ENCODE measurements at regions not wholly inside any gene's neighbourhood (a gene's known extent, or its start where the extent isn't known, plus 50 kb on each side); places are given as distances from the start of the nearest gene placed in this dataset.

- H3K27me3 ChIP-seq: no peaks in the 10 kb centered on the region
- H3K9me3 ChIP-seq: no peaks in the 10 kb centered on the region
- intact Hi-C loops (cut with DNase I): no loop called here
- 78 to 97% methylated on average over 4 of the region's 4 CpGs for WGBS, 2 donors
- TF ChIP-seq POLR2A (IDR thresholded peaks at IDR 0.05) (no peak), CTCF (IDR thresholded peaks at IDR 0.05) (no peak), POLR2AphosphoS5 (IDR thresholded peaks at IDR 0.05) (no peak), EP300 (IDR thresholded peaks at IDR 0.05) (no peak)
- no peak overlapping the region for H3K27ac ChIP-seq
- H3K4me3 ChIP-seq: no peak overlapping the region
- no peaks in the 10 kb centered on the region for H3K4me1 ChIP-seq
- no peaks in the 10 kb centered on the region for H3K36me3 ChIP-seq
- DNase-seq: no peak
Observed at GRCh38 chr14:34204774-34205173, 253.9 kb upstream of the EGLN3 start.

- 33 to 35% methylated on average over 4 of the region's 4 CpGs for WGBS, 2 donors
- no peaks in the 10 kb centered on the region for H3K9me3 ChIP-seq
- intact Hi-C loops (cut with DNase I): no loop called here
- no peak overlapping the region for H3K4me3 ChIP-seq
- H3K27ac ChIP-seq: no peak overlapping the region
- no peaks in the 10 kb centered on the region for H3K36me3 ChIP-seq
- no peaks in the 10 kb centered on the region for H3K4me1 ChIP-seq
- DNase-seq: no peak
- no peak for TF ChIP-seq EP300 (IDR thresholded peaks at IDR 0.05)
- TF ChIP-seq POLR2AphosphoS5 (IDR thresholded peaks at IDR 0.05): no peak
- no peaks in the 10 kb centered on the region for H3K27me3 ChIP-seq
Observed at GRCh38 chr14:34203251-34203722, 252.4 kb upstream of the EGLN3 start.

GRCh38 chr14:34201909-34202637 is 251.2 kb upstream of the EGLN3 start:
- Histone ChIP-seq H3K4me3 (no peak overlapping the region), H3K9me3 (no peaks in the 10 kb centered on the region), H3K36me3 (no peaks in the 10 kb centered on the region), H3K27ac (no peak overlapping the region), H3K27me3 (no peaks in the 10 kb centered on the region), H3K4me1 (no peaks in the 10 kb centered on the region)
- WGBS, 2 donors: 80 to 85% methylated on average over 3 of the region's 3 CpGs
- intact Hi-C loops (cut with DNase I): no loop called here
- no peak for TF ChIP-seq POLR2A (IDR thresholded peaks at IDR 0.05)
- no peak for TF ChIP-seq EP300 (IDR thresholded peaks at IDR 0.05)
- TF ChIP-seq POLR2AphosphoS5 (IDR thresholded peaks at IDR 0.05): no peak
- TF ChIP-seq CTCF (IDR thresholded peaks at IDR 0.05): no peak
- DNase-seq: no peak

- 67 to 77% methylated on average over 4 of the region's 4 CpGs for WGBS, 2 donors
Observed at GRCh38 chr14:34199585-34199984, 248.7 kb upstream of the EGLN3 start.

GRCh38 chr14:34198096-34198495 is 247.2 kb upstream of the EGLN3 start:
- Histone ChIP-seq H3K27ac (no peak overlapping the region), H3K4me1 (no peaks in the 10 kb centered on the region), H3K9me3 (no peaks in the 10 kb centered on the region), H3K27me3 (no peaks in the 10 kb centered on the region), H3K4me3 (no peak overlapping the region), H3K36me3 (no peaks in the 10 kb centered on the region)
- intact Hi-C loops (cut with DNase I): no loop called here
- TF ChIP-seq CTCF (IDR thresholded peaks at IDR 0.05) (no peak), EP300 (IDR thresholded peaks at IDR 0.05) (no peak), POLR2AphosphoS5 (IDR thresholded peaks at IDR 0.05) (no peak), POLR2A (IDR thresholded peaks at IDR 0.05) (no peak)
- 92 to 97% methylated on average over 4 of the region's 4 CpGs for WGBS, 2 donors
- no peak for DNase-seq

More at GRCh38 chr14:34199585-34199984, 248.7 kb upstream of the EGLN3 start:
- Histone ChIP-seq H3K4me3 (no peak overlapping the region), H3K27ac (no peak overlapping the region), H3K36me3 (no peaks in the 10 kb centered on the region), H3K27me3 (no peaks in the 10 kb centered on the region), H3K4me1 (no peaks in the 10 kb centered on the region), H3K9me3 (no peaks in the 10 kb centered on the region)
- DNase-seq: no peak
- TF ChIP-seq POLR2A (IDR thresholded peaks at IDR 0.05) (no peak), CTCF (IDR thresholded peaks at IDR 0.05) (no peak), EP300 (IDR thresholded peaks at IDR 0.05) (no peak), POLR2AphosphoS5 (IDR thresholded peaks at IDR 0.05) (no peak)
- intact Hi-C loops (cut with DNase I): no loop called here
